ENCODE measurements at regions not wholly inside any gene's neighbourhood (a gene's known extent, or its start where the extent isn't known, plus 50 kb on each side); places are given as distances from the start of the nearest gene placed in this dataset.

GRCh38 chr13:74794582-74794981 is 660.4 kb upstream of the KLF12 start:
- no peak for DNase-seq (ENCODE audit: low read depth)

GRCh38 chr13:74794147-74794546 is 659.9 kb upstream of the KLF12 start:
- DNase-seq (ENCODE audit: low read depth) = no peak

GRCh38 chr13:74784959-74785358 is 650.8 kb upstream of the KLF12 start:
- no peak for DNase-seq (ENCODE audit: low read depth)

- no peak for DNase-seq (ENCODE audit: low read depth)
These were observed 644.7 kb upstream of the KLF12 start for GRCh38 chr13:74778946-74779345.

GRCh38 chr13:74778087-74778486 is 643.9 kb upstream of the KLF12 start:
- DNase-seq (ENCODE audit: low read depth) = no peak

GRCh38 chr13:74774264-74774663 is 640.1 kb upstream of the KLF12 start:
- DNase-seq (ENCODE audit: low read depth) = no peak

GRCh38 chr13:74773248-74773647 is 639.0 kb upstream of the KLF12 start:
- DNase-seq (ENCODE audit: low read depth) = no peak

- DNase-seq (ENCODE audit: low read depth) = no peak
These were observed 637.8 kb upstream of the KLF12 start for GRCh38 chr13:74771964-74772363.

GRCh38 chr13:74770361-74770760 is 636.2 kb upstream of the KLF12 start:
- DNase-seq (ENCODE audit: low read depth) = no peak

GRCh38 chr13:74769333-74769732 is 635.1 kb upstream of the KLF12 start:
- DNase-seq (ENCODE audit: low read depth) = no peak

- no peak for DNase-seq (ENCODE audit: low read depth)
These were observed 634.4 kb upstream of the KLF12 start for GRCh38 chr13:74768521-74769085.

- DNase-seq (ENCODE audit: low read depth) = no peak
These were observed 632.8 kb upstream of the KLF12 start for GRCh38 chr13:74767050-74767449.

- no peak for DNase-seq (ENCODE audit: low read depth)
These were observed 631.8 kb upstream of the KLF12 start for GRCh38 chr13:74765955-74766354.

GRCh38 chr13:74761801-74762757 is 627.9 kb upstream of the KLF12 start:
- DNase-seq (ENCODE audit: low read depth) = no peak

GRCh38 chr13:74758188-74758587 is 624.0 kb upstream of the KLF12 start:
- no peak for DNase-seq (ENCODE audit: low read depth)

- no peak for DNase-seq (ENCODE audit: low read depth)
These were observed 620.9 kb upstream of the KLF12 start for GRCh38 chr13:74755065-74755464.

GRCh38 chr13:74751739-74752138 is 617.5 kb upstream of the KLF12 start:
- no peak for DNase-seq (ENCODE audit: low read depth)

- no peak for DNase-seq (ENCODE audit: low read depth)
These were observed 613.2 kb upstream of the KLF12 start for GRCh38 chr13:74747186-74747955.

- no peak for DNase-seq (ENCODE audit: low read depth)
These were observed 609.8 kb upstream of the KLF12 start for GRCh38 chr13:74743992-74744391.

GRCh38 chr13:74741732-74742131 is 607.5 kb upstream of the KLF12 start:
- no peak for DNase-seq (ENCODE audit: low read depth)

- no peak for DNase-seq (ENCODE audit: low read depth)
These were observed 598.7 kb upstream of the KLF12 start for GRCh38 chr13:74732736-74733385.

GRCh38 chr13:74731731-74732130 is 597.5 kb upstream of the KLF12 start:
- DNase-seq (ENCODE audit: low read depth) = no peak

Measured in forelimb muscle (tissue), 1 donor.